ENCODE measurements at regions not wholly inside any gene's neighbourhood (a gene's known extent, or its start where the extent isn't known, plus 50 kb on each side); places are given as distances from the start of the nearest gene placed in this dataset.
"Not testable (repeated sequence)": the region's sequence is repeated elsewhere in the genome, so short reads cannot be mapped to it uniquely, and the experiment has no call there.

DNA sequence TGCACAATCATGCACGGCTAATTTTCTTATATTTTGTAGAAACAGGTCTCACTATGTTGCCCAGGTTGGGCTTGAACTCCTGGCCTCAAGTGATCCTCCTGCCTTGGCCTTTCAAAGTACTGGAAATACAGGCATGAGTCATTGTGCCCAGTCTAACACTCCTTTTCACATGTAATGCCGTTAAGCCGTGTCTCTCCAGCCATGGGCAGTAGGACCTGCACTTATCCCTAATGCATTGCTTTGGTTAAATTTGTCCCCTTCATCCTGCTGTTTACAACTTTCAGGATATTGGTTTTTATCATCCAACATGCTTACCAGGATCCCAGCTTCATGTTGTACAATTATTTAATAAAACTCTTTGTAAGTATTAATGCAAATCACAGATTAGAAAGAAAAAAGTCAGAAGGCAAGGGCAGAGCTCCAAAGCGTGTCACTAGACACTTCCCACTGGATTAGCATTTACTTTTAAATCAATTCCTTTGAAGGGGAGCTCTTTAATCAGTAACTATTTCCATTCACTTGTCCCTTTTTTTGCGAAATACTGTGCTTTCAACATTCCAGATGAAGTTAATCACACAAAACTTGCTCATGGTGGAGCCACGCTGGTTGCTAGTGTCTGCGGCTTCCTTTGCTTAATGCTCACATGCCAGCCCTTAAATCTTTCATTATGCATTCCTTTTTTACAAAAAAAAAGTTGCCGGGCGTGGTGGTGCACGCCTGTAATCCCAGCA, 256.0 kb upstream of the AUTS2 start:
- DNase-seq (ENCODE audit: low spot score) = no peak

DNA sequence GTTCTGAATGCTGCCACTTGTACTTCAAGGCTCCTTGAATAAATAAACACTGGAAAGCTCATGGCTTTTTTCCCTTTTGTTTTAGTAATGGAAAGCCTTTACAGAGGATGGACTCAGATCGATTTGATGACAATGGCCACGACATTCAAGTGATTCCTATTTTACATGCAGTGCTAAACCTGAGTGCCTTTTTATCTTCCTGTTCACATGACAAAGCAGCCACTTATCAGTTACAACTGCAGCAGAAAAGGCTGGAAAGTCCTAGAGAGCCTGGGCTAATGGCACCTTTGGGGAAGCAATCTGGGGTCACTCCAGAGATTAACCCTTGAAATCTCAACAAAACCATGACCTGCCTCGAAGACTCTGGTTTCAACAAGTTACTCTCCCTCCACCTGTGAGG, 249.0 kb upstream of the AUTS2 start:
- no peak for DNase-seq (ENCODE audit: low spot score)

DNA sequence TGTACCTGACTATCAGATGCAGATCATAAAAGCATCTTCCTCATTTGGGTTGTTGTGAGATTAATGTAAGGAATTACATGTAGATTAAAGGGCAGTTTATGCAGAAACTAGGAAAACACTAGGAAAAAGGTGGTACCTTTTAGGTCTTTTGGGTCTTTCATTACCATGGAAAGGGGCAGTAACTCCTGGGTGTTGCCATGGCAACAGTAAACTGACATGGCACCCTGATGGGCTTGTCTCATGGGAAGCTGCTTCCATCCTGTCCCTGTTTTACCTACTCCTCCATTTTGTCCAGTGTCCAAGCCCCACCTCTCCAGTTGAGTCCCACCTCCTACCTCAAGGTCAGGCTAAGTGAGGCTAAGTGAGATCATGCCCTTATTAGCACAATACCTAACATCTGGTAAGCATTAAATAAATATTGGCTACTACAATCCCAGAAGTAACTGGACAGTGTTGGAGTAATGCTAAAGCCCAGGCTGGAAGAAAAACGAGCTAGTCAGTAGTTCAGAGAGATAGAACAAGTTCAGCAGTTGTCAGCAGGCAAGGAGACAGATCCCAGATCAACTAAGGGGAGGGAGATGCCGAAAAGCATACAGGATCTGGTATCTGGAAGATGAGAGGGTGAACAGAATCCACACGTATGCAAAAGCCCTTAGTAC, 240.0 kb upstream of the AUTS2 start:
- no peak for DNase-seq (ENCODE audit: low spot score)

DNA sequence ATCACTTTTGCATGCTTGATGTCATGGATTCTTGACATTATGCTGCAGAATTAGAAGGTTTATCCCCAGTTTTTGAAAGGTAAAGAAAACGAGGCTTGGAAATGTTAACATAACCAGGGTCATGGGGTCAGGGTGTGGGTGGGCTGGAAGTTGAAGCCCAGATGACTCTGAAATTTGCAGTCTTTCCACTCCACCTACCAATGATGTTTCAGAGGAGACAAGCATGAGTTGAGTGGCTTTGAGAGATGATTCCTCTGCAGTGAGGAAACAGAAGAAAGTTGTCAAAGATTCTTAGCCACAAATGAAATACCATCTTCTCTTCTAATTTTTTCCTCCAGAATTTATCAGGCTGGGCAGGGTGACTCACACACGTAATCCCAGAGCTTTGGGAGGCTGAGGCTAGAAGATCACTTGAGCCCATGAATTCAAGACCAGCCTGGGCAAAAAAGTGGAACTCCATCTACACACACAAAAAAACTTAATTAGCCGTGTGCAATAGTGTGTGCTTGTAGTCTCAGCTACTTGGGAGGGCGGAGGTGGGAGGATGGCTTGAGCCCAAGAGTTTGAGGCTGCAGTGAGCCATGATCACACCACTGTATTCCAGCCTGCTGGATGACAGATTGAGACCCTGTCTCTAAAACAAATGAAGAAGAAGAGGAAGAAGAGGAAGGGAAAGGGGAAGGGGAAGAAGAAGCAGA, 239.1 kb upstream of the AUTS2 start:
- DNase-seq (ENCODE audit: low spot score) = no peak

DNA sequence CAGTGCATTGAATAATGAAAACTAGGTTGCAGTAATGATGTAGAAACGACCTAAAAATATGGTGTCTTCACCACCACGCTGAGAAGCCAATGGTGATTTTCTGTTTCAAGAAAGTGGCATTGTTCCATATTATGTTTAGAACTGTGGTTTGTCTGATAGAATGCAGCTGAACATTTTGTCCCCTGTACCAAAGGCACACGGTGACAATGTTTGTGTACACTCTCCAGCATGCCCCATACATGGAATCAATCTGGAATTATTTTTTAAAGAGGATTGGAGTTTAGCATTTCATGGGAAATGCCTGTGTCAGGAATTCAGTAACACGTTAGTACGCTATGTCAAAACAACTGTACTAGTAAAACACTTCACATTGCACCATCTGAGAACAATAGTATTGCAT, 237.4 kb upstream of the AUTS2 start:
- DNase-seq (ENCODE audit: low spot score) = no peak

DNA sequence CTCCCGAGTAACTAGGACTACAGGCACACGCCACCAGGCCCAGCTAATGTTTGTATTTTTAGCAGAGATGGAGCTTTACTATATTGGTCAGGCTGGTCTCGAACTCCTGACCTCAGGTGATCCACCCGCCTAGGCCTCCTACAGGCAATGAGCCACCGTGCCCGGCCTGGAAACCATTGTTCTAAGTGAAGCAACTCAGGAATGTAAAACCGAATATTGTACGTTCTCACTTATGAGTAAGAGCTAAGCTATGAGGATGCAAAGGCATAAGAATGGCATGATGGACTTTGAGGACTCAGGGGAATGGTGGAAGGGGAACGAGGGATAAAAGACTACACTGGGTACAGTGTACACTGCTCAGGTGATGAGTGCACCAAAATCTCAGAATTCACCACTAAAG, 235.1 kb upstream of the AUTS2 start:
- no peak for DNase-seq (ENCODE audit: low spot score)

DNA sequence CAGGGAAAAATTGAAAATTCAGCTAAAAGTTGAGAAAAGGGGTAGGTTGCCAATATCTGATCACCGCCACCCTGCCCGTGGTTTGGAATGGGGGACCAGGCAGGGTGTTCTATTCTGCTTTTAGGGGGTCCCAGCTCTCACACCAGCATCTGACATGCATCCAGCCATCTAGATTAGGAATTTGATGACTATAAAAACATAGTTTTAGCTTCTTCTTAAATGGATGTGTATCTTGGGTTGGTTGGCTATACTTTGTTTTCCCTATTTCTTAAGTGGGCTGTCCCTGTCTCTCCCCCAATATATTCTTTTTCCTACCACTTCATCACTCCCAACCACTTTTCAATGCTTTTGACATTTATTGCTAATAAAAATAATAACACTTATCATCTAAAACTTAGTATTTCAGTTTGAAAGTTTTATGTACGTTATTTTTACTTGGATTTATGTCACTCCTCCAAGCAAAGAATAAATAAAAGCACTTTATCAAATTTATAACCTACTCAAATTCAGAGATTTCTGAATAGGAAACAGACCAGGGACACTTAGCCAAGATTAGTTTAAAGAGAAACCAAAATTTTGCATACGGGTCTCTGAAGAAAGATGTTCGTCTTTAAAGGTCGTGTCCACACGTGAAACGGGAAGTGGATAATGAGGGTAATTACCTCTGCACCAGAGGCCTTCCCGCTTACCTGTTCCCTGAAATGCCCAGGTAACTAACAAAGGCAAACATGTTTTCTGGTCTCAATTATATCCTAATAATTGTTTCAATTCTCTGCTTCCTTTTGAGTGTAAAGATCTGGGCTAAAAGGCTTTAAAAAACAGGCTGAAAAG, 233.2 kb upstream of the AUTS2 start:
- no peak for DNase-seq (ENCODE audit: low spot score)

DNA sequence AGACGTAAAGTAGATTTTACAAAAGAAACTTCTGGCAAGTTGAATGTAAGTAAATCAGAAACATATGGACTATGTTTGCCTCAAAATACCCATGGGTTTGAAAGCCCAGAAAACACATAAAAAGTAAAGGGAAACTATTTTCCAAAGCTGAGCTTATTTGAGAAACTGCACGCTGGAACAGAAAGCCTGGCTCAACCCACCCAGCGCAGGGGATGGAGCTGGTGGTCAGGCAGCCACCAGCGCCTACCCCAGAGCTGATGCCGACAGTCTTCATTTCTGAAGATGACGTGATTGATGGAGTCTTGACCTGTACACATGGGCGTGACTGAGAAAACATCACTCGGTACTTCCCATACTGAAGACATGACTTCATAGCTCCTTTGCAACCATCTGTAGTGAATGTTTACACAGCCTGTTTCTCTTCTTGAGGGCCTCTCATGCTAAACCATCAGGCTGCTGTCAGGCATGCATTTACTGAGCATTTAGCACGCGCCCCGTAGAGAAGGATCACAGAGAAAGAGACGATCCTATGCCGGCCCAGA, 232.6 kb upstream of the AUTS2 start:
- no peak for DNase-seq (ENCODE audit: low spot score)

DNA sequence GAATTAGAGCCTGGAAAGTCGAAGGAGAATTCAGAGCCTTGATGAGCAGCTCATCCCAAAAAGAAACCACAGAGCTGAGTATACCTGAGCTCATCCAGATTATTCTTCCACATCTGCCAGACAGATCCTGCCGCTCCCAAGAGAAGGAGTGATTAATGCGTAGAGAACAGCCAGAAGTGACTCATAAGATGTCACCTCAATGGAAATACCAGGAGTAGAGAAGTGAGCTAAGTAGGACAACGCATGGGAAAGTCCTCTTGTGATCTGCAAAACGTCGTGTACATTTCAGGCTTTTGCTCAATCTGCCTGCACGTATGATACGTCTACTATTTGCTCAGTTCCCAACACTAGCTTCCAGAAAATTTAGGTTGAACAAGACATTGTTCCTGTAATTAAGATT, 230.5 kb upstream of the AUTS2 start:
- DNase-seq (ENCODE audit: low spot score) = no peak

DNA sequence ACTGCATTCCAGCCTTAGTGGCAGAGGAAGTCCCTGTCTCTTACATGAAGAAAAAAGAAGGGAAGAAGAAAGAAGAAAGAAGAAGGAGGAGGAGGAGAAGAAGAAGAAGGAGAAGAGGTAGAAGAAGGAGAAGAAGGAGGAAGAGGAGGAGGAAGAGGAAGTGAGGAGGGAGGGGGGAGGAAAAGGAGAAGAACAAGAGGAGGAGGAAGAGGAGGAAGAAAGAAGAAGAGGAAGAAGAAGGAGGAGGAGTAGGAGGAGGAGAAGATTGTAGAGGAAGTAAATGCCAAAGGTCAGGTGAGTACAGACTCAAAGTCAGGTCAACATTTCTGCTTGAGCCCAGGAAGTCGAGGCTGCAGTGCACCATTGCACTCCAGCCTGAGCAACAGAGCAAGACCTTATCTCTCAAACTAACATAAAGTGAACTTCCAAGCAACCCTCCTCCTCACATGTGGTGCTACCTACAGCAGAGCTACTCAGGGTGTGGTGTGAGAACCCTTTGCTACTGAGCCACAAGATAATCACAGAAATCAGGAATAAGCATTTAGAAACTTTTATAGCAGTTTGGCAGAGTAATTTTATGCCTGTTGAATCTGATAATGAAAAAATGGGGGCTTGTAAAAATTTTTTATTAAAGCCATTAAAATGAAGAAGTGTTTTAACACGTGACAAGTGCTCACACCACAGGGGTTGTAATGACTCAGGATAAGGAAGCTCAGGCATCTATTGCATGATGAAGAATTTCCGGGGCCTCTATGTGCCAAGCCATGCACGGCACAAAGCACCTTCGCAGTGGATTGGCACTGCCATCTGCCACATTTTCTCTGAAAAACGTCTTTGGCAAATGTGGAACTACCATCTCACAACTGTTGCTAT, 224.9 kb upstream of the AUTS2 start:
- no peak for DNase-seq (ENCODE audit: low spot score)

DNA sequence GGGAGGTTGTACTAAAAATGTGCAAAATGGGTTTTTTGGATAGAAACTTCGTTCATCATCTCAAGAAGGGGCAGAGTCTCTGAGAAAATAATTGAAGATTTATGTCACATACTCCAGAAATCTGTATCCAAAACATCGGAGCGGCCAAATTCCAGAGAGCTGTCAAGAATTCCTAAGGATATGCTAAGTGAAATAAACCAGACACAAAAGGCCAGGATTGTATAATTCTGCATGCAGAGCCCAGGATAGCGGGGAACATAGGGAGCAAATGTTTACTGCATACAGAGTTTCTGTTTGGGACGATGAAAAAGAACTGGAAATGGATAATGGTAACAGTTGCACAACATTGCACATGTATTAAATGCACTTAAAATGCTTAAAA, 224.2 kb upstream of the AUTS2 start:
- DNase-seq (ENCODE audit: low spot score) = no peak

DNA sequence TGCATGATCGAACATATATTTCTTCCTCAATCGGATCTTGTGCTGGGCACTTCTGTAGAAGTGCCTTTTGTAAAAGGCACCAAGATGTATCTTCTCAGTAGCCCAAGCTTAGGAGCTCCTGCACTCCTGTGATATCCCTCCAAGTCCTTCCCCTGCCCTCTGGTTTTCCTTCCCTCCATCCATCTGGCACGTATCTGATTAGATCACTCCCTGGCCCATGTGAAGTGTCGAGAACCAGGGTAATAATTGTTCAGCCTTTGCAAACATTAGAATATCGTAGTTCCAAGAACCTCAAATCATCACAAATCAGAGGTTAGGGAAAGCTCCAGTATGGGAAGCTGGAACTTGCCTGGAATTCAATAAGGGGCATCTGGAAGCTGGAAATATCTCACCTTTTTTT, 221.1 kb upstream of the AUTS2 start:
- DNase-seq (ENCODE audit: low spot score) = no peak

DNA sequence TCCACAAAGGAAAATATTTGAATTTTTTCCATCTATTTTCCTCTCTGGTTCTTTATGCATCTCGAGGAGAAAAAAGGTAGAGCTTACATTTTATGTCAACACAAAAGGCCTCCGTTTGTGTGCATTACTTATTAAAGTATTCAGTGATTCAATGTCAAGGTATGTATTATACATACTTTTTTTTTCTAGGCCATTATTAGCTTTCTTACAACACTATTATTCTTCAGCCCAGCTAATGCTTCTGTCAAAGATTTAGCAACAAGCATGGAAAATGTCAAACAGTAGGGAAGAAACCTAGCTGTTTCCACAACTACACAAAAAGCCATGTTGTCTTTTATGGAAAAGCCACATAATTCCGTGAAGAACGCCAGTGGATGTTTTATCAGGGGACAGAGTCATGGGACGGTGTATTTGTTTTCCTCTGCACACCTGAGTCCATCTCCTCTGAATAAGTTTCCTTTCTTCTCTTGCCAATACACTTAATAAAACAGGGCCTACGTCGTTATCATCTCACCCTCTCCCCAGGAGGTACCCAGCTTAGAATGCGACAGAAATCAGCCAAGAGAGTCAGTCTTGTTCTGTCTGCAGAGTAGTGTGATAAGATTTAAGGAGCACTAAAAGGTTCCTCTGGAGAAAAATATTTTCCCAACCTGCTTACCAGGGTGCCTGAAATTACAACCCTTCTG, 209.7 kb upstream of the AUTS2 start:
- no peak for DNase-seq (ENCODE audit: low spot score)

DNA sequence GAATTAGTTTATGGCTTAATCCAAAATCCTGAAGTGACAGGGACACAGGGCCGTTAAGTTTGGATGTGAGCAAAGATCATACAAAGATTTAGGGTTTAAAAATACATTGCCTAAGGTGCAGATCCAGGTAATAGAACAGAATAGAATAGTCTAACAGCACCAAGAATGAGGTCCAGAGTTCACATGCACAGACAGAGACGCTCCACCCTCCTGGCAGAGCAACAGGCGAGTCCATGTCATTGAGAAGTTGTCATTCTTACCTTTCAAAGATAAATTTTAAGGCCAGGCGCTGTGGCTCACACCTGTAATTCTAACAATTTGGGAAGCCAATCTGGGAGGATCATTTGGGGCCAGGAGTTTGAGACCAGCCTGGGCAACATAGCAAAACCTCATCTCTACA, 209.1 kb upstream of the AUTS2 start:
- DNase-seq (ENCODE audit: low spot score) = no peak

DNA sequence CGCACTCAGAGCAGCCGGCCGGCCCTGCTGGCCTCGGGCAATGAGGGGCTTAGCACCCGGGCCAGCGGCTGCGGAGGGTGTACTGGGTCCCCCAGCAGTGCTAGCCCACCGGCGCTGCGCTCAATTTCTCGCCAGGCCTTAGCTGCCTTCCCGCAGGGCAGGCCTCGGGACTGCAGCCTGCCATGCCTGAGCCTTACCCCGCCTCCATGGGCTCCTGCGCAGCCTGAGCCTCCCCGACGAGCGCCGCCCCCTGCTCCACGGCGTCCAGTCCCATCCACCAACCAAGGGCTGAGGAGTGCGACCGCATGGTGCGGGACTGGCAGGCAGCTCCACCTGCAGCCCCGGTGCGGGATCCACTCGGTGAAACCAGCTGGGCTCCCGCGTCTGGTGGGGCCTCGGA, 204.4 kb upstream of the AUTS2 start:
- not testable (repeated sequence) for DNase-seq (ENCODE audit: low spot score)

DNA sequence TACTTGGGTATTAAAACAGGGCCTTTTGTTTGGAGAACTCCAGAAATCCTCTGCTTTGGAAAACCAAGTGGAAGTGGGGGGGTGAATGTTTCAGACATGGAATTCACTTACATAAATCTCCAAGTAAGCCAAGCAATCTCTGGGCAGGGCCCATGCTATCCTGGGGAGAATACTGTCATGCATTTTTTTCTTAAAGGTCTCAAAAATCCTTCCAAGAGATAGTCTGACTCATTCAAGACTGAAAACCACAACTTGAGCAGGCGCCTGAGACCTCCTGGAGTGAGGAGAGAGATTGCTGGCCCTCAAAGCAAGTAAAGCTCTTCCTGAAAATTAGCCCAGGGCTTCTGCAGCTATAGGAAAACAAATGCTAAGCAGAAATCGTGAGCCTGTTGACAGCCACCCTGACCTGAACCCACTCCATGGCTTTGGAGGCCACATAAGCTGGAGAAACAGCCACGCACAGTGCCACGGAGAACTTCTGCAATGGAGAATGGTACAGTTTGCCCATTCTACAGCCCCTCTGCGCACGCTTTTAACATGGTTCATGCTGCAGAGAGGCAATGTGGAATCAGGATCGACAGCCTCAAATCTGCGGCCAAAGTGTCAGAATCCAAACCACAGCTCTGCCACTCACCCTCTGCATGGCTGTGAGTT, 203.1 kb upstream of the AUTS2 start:
- no peak for DNase-seq (ENCODE audit: low spot score)

DNA sequence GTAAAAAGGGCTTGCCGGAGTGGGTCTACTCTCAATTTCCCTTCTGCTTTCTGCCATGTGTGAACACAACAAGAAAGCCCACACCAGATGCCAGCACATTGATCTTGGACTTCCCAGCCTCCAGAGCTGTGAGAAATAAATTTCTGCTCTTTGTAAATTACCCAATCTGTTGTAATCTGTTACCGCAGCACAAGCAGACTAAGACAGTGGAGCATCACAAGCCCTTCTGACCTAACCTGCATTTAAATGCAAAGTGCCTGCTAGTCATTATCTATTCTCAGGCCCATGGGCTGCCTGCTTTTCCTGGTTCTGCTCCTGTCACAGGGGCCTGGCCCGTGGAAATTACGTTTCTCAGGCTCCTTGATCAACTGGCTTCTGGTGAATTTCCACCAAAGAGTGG, 199.3 kb upstream of the AUTS2 start:
- no peak for DNase-seq (ENCODE audit: low spot score)

DNA sequence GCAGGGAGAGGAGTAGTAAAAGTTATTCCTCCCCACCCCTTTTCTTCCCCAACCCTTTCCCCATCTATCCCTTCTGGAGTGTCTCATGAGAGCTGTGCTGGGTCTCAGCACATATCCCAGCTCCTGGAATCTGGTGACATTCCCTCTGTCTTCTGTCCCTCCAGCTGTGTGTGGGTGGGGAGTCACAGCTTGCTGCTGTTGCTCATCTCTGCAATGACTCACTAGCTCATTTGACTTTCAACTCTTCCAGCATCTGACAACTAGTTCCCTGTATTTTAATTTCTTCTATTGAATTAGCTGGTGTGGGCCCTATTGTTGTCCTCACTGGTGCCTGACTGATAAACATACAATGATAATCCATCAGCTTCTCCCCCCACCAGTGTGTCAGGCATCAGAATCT, 198.9 kb upstream of the AUTS2 start:
- no peak for DNase-seq (ENCODE audit: low spot score)

DNA sequence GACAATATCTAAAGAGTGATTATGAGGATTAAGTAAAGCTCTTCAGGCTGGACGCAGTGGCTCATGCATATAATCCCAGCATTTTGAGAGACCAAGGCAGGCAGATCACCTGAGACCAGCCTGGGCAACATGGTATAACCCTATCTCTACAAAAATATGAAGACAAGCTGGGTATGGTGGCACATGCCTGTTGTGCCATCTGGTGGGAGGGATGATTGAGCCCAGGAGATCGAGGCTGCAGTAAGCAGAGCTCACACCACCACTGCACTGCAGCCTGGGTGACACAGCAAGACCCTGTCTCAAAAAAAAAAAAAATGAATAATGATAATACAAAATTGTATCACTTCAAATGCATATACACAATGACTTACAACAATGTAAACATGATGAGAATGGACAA, 195.6 kb upstream of the AUTS2 start:
- DNase-seq (ENCODE audit: low spot score) = no peak

DNA sequence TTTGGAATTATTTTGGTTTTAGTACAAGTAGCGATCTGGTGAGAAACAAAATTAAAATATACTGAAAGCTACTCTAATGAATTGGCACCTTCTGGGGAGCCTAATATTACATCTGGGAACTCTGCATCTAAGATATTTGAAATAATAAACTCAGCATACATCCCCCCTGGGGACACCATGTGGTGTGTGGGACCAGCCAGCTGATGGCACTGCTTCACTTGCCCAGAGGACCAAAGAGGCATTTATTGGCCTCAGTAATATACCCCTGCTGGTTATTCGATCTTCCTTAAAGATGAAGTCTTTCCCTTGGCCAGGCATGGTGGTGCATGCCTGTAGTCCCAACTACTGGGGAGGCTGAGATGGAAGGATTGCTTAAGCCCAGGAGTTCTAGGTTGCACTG, 195.1 kb upstream of the AUTS2 start:
- no peak for DNase-seq (ENCODE audit: low spot score)

Data from CD4-positive, alpha-beta T cell treated with Interleukin-2 at 100 ng/mL for 4 hours (primary cell).